CD4-positive, alpha-beta T cell treated with Interleukin-21 for 1 hour (primary cell): ENCODE measurements at regions not wholly inside any gene's neighbourhood (a gene's known extent, or its start where the extent isn't known, plus 50 kb on each side); places are given as distances from the start of the nearest gene placed in this dataset.
A peak's percentile ranks its signal among the peaks of the same experiment; 100 is the strongest.

ENCODE experiments used
- DNase-seq: peaks from one replicate; pipeline ENCODE4 v3.0.0-alpha.2; 2020

DNA sequence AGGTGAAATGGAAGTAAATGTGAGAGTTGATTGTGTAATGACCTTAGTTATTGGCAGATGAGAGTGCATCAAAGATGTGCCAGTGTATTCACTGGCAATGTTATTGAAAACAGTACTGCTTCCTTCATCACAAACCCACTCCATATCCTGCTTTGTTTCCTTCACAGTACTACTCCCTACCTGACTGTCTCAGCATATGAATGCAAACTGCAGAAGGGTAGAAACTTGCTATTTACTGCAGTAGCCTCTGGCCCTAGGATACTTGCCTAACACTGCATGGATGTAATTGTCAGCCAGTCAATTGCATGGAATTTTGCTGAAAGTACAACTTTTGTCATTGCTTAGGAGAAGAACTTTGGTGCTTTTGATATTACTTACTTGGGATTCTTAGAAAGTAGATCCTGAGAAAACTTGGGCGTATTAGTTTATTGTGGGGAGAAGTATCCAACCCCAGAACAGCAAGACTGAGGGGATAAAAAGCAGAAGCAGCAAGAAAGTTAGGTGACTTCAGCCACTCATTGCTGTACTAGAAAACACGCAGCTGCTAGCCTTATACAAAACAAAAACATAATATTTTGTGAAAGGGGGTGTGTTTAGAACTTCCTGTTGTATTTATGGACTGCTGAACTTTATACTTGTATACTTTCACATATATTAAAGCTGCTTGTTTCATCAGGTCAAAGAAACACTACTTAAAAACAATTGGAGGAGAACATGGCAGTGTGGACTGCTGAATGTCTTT, 219.0 kb downstream of the CCNG2 start:
- DNase-seq, result no peak

DNA sequence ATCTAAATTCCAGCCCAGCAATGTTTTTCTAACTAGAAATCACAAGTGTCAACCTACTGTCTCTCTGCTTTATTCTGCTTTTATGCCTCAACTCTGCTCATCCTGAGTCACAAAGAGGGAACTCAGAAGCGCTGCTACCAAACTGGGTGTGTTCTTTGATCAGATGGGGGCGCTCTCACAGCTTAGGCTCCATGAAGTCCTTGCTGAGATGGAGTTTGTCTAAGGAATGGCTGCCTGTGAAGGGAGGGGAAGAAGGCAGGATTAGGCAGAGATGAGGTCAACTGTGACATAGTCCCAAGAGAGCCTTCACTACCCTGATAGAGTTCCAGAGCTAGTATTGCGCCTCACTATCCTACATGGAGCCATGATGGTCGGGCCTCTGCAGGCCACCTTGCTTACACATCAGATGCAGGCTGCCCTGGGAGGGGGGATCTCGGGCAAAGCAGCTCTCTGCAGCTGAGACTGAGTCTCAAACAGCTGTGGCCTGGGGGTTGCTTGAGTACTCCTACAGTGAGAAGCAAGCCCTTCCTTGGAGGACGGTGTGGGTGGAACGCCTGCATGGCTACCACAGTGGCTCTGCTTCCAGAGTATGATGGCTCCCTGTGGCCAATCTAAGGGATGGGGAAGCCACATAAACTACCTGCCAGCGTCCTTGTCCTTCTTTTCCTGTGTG, 219.9 kb downstream of the CCNG2 start:
- DNase-seq, result no peak

DNA sequence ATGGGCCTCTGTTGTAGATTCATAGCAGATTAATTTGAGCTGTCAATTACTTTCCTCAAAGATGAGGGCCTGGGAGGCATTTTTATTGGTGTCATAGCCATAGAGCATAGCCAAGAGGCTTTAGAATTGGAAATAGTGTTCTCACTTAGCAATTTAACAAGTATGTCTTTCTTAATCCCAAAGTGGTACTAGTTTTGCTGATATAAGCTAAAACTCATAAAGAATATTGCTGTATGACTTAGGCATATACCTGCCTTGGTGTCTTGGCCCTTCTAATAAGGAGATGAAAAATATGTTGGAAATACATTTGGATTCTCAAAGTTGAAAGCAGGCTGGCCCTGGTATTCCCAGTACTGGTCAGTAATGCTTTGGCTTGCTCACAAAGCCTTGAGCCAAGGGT, 221.5 kb upstream of the CXCL13 start:
- no peak for DNase-seq

DNA sequence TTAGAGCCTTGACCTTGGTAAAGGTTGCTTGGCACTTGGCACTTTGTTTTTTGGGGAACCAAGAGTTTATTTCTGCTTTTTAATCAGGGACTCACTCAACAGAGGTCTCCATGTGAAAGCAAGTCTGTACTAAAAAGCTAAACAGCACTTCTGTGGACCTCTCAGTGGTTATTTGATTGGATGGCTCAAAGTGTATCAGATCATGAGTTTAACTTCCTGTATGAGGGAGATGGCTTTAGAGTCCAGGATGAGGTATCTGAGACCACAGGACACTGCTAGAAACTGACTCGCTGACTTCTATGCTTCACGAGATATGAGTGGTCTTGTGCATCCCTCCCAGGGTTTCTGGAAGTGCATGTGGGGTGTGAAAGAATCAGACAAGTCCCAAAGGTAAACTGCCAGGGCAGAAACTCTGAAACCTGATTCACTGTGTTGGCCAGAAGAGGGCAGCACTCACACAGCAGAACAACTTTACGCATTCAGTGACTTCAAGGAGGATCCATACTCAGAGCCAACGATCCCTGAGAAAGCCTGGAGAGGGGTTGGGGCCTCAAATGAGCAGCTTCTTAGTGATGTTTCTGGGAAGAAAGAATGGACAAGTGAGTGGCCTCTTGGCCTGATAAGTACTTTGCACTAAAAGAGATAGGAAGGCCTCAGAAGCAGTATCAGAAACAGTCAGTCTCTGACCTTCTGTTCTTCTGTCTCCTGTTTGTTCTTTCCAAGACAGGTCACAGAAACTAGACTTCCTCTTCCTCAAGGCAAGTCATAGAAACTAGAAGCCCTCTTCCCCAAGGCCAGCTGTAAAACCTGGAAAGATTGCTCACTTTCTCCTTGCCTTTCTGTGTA, 220.3 kb upstream of the CXCL13 start:
- peak; percentile 49 for DNase-seq

DNA sequence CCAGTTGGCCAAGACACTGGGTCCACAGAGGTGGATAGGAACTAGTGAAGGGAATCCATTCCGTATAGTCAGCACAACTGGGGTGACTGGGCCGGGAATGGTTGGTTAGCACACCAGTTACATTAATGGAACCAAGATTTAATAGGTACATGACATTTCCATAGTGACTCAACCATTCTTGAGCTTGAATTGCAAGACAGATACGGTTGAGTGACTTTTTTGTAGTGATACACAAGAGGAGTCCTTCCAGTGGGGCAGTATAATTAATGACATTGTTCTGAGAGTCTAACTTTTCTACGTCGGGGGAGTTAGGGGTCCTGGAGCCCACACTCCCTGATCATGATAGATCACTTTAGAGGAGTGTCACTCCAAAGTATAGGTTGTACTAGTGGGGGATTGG, 211.6 kb upstream of the CXCL13 start:
- DNase-seq, result no peak

DNA sequence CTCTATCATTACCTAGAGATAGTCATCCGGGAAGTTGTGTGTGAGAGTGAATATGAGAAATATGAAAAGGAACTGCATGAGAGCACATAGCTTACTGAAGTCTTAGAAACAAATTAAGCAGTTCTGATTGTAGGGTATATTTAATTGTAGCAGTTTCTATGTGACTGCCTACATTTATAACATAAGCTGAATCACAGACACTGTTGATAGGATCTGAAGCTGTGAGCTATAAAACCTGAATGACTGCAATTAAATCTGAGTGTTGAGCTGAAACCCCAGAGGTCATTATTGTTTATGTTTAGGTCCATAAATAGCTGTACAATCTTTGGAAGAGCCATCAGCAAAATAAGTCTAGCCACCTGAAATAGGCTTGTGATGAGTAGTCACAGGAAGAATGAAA, 210.1 kb upstream of the CXCL13 start:
- DNase-seq, result no peak

DNA sequence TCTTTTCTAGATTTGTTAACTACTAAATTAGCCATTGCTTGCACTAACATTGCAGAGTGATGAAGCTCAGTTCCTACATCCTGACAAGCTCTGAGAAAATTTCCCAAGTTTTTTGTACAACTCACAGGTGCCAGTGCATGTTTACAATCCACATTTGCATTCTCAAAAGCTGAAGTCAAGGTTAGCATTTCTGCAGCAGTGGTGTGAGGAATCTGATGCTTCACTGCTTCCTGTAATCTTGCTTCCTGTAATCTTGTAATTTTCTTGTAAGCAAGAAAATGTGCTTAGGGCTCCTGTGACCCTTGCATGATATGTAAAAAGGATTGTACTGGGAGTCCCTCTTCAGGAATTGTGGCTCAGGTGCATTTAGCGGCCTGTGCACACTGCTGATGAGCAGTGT, 207.4 kb upstream of the CXCL13 start:
- DNase-seq, result no peak

DNA sequence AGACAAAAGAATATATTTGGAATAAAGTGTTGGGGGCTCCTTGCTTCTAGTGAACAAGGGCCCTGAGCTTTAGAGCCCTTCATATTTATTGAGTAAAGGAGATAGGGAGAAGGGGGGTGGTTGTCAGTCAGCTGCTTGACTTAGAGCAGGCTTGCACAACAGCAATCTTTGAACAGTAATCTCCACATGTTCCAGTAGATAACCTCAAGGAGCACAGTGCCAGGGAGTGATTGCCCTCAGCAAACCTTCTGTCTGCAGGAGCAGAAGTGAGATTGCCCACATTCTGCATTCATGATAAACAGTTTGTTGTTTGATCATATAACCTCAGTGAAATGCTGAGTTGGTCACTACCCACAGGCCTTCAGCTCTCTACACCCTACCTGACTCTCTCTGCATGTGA, 205.8 kb upstream of the CXCL13 start:
- no peak for DNase-seq

DNA sequence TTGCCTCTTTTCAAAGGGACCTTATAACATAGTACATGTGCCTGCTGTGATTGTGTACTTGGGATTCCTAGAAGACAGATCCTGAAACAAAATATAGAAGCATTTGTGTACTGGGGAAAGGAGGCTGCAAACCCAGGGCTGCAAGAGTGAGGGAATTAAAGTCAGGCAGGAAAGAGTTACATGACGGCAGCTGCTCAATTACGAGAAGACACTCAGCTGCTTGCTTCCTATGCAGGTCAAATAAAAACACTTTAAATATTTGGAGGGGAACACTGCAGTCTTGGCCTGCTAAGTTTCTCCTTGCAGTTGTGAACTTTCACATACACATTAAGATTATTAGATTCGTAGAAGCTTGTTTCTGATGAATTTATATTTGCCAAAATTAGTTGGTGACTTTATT, 191.9 kb upstream of the CXCL13 start:
- DNase-seq, result no peak

DNA sequence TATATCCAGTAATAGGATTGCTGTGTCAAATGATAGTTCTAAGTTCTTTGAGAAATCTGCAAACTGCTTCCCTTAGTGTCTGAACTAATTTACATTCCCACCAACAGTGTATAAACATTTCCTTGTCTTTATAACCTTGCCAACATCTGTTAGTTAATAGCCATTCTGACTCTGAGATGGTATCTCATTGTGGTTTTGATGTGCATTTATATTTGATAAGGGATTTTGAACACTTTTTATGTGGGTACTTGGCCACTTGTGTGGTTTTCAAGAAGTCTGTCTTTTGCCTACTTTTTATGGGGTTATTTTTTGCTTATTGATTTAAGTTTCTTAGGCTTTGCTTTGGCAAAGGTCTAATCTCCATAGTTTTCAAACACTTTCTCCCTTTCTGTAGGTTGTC, 189.9 kb upstream of the CXCL13 start:
- DNase-seq, result no peak

DNA sequence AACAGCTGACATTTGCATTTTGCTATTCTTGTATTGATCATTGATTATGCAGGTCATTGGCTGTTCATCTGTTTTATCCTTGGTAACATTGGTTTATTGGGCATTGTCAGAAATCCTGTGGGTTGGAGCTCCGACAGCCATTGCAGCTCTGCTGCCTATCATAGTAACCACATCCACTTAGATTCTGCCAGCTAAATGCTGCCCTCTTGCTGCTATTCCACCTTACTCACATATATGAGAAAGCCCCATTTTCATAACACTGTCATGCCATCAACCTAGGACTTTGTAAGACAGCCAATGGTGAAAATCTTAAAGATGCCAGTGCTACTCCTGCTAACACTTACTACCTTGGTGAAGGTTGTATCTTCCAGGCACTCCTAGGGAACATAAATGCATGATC, 187.3 kb upstream of the CXCL13 start:
- DNase-seq, result no peak

DNA sequence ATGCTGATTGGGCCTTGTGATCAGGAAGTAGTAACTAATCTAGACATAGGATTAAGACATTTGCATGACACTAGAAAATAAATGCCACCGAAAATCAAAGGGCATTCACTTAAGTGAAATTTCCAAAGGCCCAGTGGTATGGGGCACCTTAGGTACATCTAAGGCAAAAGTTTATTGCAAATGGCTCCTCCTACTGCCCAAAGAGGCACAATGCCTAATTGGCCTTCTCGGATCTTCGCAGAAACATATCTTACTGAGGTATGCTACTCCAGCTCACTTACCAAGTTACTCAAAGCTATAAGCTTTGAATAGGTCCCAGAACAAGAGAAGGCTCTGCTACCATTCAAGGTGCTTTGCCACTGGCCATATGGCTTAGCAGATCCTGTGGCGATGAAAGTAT, 174.8 kb upstream of the CXCL13 start:
- DNase-seq, result no peak

DNA sequence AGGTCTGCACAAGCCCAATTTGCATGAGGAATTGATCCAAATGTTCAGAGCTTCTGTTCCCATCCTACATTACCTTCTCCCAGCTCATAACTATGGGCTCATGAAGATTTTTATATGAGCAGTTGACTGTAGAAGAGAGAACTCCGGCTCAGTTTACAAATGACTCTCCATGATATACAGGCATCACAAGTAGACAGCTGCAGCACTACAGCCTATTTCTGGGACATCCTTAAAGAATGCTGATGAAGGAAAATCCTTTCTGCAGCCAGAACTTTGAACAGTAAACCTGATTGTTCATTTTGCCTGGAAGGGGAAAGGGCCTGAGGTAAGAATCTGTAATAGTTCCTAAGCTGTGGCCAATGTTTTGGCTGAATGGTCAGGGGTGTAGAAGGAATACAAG, 174.1 kb upstream of the CXCL13 start:
- no peak for DNase-seq

DNA sequence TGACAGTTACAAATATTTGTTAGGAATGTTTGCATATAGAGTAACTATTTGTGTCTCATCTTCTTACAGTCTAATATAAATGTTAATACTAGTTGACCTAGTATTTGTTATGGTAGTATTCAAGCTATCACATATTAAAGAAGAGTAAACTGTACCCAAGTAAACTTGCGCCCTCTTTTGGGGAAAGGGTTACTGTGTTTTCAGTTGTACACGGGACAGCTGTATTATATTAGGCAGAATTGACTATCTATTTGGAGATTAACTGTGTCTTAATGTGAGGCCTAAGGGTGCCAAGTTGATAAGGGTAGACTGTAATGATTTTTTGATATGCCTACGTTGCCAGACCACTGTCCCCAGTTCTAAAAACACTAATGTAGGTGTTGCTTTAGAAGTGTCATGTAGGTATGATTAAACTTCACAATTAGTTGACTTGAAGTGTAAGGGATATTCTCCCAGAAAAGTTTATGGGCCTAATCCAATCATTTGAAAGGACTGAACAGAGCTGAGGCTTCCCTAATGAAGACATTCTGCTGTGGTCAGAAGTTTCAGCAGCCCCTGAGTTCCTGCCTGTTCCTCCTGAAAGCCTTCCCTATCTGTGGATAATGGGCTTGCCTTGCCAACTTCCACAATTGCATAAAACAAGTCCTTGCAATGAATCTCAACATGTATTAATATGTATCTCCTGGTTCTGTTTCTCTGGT, 172.8 kb upstream of the CXCL13 start:
- DNase-seq, result no peak

DNA sequence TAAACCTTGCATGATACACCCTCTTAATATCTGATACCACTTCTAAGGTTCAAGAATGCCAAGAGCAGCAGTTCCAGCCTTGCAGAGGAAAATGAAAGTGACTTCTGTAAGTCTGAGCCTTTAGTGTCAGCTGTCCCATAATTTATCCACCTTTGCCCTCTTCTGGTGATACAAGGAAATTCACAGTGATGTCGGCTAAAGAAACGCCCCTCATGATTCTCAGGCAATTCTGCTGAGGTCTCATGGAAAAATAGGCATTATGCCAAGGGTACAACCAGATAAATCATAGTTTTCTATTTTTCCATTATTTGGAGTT, 172.2 kb upstream of the CXCL13 start:
- DNase-seq, result peak; percentile 43

DNA sequence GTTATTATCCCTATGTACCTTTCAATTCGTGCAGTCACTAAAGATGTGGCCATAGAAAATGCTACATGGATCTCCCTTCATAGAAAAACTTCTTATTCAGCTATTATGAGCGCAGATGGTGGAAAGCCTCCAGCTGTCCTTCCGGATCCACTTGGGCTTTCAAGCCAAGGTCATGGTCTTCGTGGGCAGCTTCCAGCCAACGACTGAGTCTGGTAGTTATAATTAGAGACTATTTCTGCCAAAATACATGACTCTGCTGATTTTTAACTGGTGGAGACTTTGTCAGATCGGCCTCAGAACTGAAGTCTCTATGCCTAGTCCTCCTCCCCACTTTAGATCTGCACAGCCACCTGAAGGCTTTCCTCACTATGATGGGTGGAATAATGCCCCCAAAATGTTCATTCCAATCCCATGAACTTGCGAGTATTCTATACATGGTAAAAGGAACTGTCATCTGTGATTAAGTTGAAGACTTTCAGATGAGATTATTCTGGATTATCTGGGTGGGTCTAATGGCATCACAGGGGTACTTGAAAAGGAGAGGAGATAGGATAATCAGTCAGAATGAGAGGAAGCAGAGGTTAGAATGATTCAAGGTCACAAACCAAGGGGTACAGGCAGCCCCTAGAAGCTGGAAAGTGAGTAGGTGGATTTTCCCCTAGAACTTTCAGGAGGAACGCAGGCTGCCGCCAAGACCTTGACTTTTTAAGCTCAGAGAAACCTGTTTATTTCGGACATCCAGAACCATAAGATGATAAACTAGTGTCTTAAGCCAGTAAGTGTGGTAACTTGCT, 171.1 kb upstream of the CXCL13 start:
- no peak for DNase-seq

DNA sequence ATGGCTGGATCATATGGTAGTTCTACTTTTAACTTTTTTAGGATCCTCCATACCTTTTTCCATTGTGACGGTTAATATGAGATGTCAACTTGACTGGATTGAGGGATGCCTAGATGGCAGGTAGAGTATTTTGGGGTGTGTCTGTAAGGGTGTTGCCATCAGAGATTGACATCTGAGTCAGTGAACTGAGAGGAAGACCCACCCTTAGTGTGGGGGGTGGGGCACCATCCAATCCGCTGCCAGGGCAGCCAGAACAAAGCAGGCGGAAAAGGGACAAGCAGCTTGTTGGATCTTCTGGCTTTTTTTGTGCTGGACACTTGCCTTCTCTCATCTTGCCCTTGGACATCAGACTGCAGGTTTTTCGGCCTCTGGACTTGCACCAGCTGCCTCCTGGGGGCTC, 168.5 kb upstream of the CXCL13 start:
- no peak for DNase-seq

DNA sequence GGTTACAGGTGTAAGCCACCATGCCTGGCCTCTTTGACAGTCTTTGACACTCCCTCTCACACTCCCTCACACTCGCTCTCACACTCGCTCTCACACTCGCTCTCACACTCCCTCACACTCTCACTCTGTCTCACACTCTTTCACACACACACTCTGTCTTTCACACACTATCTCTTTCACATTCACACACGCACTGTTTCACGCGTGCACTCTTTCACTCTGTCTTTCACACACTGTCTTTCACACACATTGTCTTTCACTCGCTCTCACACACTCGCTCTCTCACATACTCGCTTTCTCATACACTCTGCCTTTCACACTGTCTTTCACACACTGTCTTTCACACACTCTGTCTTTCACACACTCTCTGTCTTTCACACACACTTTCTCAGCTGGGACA, 167.1 kb upstream of the CXCL13 start:
- DNase-seq, result no peak

DNA sequence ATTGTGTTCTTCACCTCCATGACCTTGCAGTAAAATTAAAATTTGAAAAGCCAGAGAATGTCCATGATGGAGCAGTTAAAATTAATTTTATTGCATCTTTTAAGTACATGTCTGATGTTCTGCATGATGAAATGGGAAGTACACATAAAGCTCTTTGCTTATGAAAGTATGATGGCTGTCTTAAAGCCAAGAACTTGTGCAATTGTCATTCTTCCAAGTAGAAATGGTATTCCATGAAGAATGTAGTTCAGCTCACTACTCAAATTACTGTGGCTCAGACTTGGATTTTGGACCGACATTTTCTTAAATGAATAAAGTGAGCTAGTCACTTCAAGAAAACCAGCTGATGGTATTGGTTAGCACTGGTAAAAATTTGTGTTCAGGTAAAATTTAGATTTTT, 161.7 kb upstream of the CXCL13 start:
- DNase-seq, result no peak

DNA sequence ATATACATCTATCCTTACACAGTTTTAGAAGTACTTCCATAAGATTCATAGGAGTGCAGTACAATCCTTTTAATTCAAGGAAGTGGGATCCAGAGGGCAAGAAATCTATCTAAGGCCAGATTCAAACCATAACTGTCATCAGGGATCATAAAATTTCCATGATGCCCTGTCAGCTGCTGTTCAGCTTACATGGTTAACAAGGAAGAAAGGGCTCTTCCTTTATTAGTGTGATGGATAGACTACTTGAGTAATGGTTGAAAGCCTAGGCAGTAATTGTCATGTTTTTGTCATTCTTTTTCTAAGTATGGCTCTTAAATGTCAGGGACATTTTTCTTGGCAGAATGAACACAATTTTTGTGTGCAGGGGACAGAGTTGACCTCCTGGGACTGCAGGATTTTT, 159.8 kb upstream of the CXCL13 start:
- no peak for DNase-seq

DNA sequence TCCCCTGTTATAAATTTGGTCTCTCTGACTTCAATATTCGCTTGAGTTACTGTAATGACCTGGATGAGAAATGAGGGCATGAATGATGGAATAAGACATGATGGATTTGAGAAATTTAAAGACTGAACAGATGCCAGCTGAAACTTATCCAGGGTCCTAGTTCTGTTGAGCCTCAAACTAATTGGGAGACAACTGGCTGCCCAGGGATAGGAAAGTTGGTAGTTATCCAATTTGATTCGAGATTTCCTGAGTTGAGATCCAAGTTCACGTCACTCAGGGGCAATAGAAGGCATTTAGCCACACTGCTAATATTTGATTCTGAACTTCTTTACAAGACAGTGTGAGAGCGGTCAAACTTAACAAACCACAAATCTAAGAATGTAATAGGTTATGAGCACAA, 159.0 kb upstream of the CXCL13 start:
- DNase-seq, result no peak

DNA sequence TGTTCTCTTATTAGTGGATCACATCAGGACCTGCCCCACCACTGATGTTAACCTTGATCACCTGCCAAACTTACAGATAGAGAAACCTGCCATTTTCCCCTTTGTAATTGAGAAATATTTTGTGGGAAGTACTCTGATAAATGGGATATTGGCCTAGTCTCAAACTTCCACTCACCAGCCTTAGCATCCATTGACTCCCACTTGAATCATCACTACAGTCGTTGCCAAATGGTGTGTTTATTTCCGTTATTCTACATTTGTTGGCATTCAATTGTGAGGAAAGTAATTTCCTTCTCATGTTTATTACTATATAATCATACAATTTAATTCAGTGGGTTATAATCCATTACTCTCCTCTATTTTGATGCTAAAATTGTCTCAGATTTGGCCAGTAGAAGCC, 156.4 kb upstream of the CXCL13 start:
- no peak for DNase-seq

DNA sequence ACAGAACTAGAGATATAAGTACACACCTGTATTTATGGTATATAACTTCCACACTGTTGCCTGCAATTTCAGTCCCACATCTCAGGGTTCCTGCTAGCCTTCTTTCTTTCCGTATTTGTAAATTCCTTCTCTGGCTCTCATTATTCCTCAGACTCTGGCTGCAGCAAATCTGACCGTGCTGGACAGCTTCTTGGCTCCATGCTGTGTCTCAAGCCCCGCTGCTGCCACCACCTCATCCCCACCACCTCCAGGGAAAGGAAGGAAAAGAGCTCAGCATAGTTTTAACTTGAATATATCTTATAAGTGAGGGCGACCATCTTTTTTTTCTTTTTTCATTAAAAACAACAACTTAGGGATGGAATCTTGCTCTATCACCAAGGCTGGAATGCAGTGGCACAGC, 155.6 kb upstream of the CXCL13 start:
- no peak for DNase-seq
